ENCODE measurements at regions not wholly inside any gene's neighbourhood (a gene's known extent, or its start where the extent isn't known, plus 50 kb on each side); places are given as distances from the start of the nearest gene placed in this dataset.
"Not testable (repeated sequence)": the region's sequence is repeated elsewhere in the genome, so short reads cannot be mapped to it uniquely, and the experiment has no call there.

- not testable (repeated sequence) for H2BK120ac ChIP-seq (ENCODE audit: insufficient read depth, low read length, poor library complexity); H2BK12ac ChIP-seq (ENCODE audit: low read length); H3K4me1 ChIP-seq (ENCODE audit: control insufficient read depth in 1 of 2, insufficient read depth in 2 of 2, low read length in 2 of 2); H3K9ac ChIP-seq (ENCODE audit: low read length); H3K14ac ChIP-seq (ENCODE audit: low read length); H2AK5ac ChIP-seq (ENCODE audit: low read length); H3K27me3 ChIP-seq (ENCODE audit: insufficient read depth, low read length); H2BK5ac ChIP-seq (ENCODE audit: low read depth, low read length, poor library complexity); H3K79me2 ChIP-seq (ENCODE audit: control insufficient read depth, insufficient read depth, low read length, poor library complexity); H4K8ac ChIP-seq (ENCODE audit: low read depth, low read length); H3K4ac ChIP-seq (ENCODE audit: low read depth, low read length); H4K12ac ChIP-seq (ENCODE audit: low read depth, low read length); H3K36me3 ChIP-seq (ENCODE audit: control insufficient read depth in 1 of 2, insufficient read depth in 2 of 2, low read length in 2 of 2); H4K91ac ChIP-seq (ENCODE audit: low read depth, low read length); H3K4me3 ChIP-seq (ENCODE audit: low read depth, low read length); H3K9me3 ChIP-seq (ENCODE audit: insufficient read depth, low read depth, low read length); H2AFZ ChIP-seq (ENCODE audit: insufficient read depth, low read length, poor library complexity); H3K27ac ChIP-seq (ENCODE audit: low read depth, low read length); H3K79me1 ChIP-seq (ENCODE audit: low read length); H3K23ac ChIP-seq (ENCODE audit: low read length); H3K18ac ChIP-seq (ENCODE audit: low read length); H3K4me2 ChIP-seq (ENCODE audit: low read length)
- DNase-seq = peak; percentile 7 to 40
- no CpG with 5 or more reads among the region's 42 CpGs for WGBS (ENCODE audit: extremely low coverage, insufficient coverage, insufficient read length)
Measured at GRCh38 chr17:68169165-68169821, 78.5 kb upstream of the AMZ2 start.

GRCh38 chr17:68169840-68170239 lies 78.0 kb upstream of the AMZ2 start:
- H3K9me3 ChIP-seq (ENCODE audit: insufficient read depth, low read depth, low read length) = no peaks in the 10 kb centered on the region
- H2AFZ ChIP-seq (ENCODE audit: insufficient read depth, low read length, poor library complexity) = no peak overlapping the region
- no peaks in the 10 kb centered on the region for H3K4me1 ChIP-seq (ENCODE audit: control insufficient read depth in 1 of 2, insufficient read depth in 2 of 2, low read length in 2 of 2)
- H3K27me3 ChIP-seq (ENCODE audit: insufficient read depth, low read length) = no peaks in the 10 kb centered on the region
- no peak overlapping the region for H3K14ac ChIP-seq (ENCODE audit: low read length)
- H3K18ac ChIP-seq (ENCODE audit: low read length) = no peak overlapping the region
- no peak overlapping the region for H4K8ac ChIP-seq (ENCODE audit: low read depth, low read length)
- H2BK5ac ChIP-seq (ENCODE audit: low read depth, low read length, poor library complexity) = no peak overlapping the region
- no peak overlapping the region for H4K91ac ChIP-seq (ENCODE audit: low read depth, low read length)
- no peaks in the 10 kb centered on the region for H3K36me3 ChIP-seq (ENCODE audit: control insufficient read depth in 1 of 2, insufficient read depth in 2 of 2, low read length in 2 of 2)
- no peak overlapping the region for H4K12ac ChIP-seq (ENCODE audit: low read depth, low read length)
- WGBS (ENCODE audit: extremely low coverage, insufficient coverage, insufficient read length) = no CpG with 5 or more reads among the region's 10 CpGs
- no peak overlapping the region for H2AK5ac ChIP-seq (ENCODE audit: low read length)
- peak; percentile 51 to 87 for DNase-seq
- H2BK120ac ChIP-seq (ENCODE audit: insufficient read depth, low read length, poor library complexity) = no peak overlapping the region
- H3K23ac ChIP-seq (ENCODE audit: low read length) = no peak overlapping the region
- H3K4me2 ChIP-seq (ENCODE audit: low read length) = no peak overlapping the region
- H3K4ac ChIP-seq (ENCODE audit: low read depth, low read length) = no peak overlapping the region
- H2BK12ac ChIP-seq (ENCODE audit: low read length) = no peak overlapping the region
- no peaks in the 10 kb centered on the region for H3K79me2 ChIP-seq (ENCODE audit: control insufficient read depth, insufficient read depth, low read length, poor library complexity)
- no peak overlapping the region for H3K27ac ChIP-seq (ENCODE audit: low read depth, low read length)
- no peaks in the 10 kb centered on the region for H3K79me1 ChIP-seq (ENCODE audit: low read length)
- H3K4me3 ChIP-seq (ENCODE audit: low read depth, low read length) = no peak overlapping the region
- no peak overlapping the region for H3K9ac ChIP-seq (ENCODE audit: low read length)

- no peak overlapping the region for H3K27ac ChIP-seq (ENCODE audit: low read depth, low read length)
- H2BK120ac ChIP-seq (ENCODE audit: insufficient read depth, low read length, poor library complexity) = no peak overlapping the region
- no peak overlapping the region for H3K4me2 ChIP-seq (ENCODE audit: low read length)
- no peaks in the 10 kb centered on the region for H3K36me3 ChIP-seq (ENCODE audit: control insufficient read depth in 1 of 2, insufficient read depth in 2 of 2, low read length in 2 of 2)
- peak in 1 of 2 donors; percentile 2 for DNase-seq
- no peaks in the 10 kb centered on the region for H3K9me3 ChIP-seq (ENCODE audit: insufficient read depth, low read depth, low read length)
- H4K91ac ChIP-seq (ENCODE audit: low read depth, low read length) = no peak overlapping the region
- no peak overlapping the region for H3K4me3 ChIP-seq (ENCODE audit: low read depth, low read length)
- H2BK12ac ChIP-seq (ENCODE audit: low read length) = no peak overlapping the region
- no peak overlapping the region for H2AK5ac ChIP-seq (ENCODE audit: low read length)
- no peak overlapping the region for H2BK5ac ChIP-seq (ENCODE audit: low read depth, low read length, poor library complexity)
- no peak overlapping the region for H3K23ac ChIP-seq (ENCODE audit: low read length)
- H3K79me2 ChIP-seq (ENCODE audit: control insufficient read depth, insufficient read depth, low read length, poor library complexity) = no peaks in the 10 kb centered on the region
- H3K9ac ChIP-seq (ENCODE audit: low read length) = no peak overlapping the region
- no peaks in the 10 kb centered on the region for H3K4me1 ChIP-seq (ENCODE audit: control insufficient read depth in 1 of 2, insufficient read depth in 2 of 2, low read length in 2 of 2)
- no peaks in the 10 kb centered on the region for H3K79me1 ChIP-seq (ENCODE audit: low read length)
- H2AFZ ChIP-seq (ENCODE audit: insufficient read depth, low read length, poor library complexity) = no peak overlapping the region
- H3K27me3 ChIP-seq (ENCODE audit: insufficient read depth, low read length) = no peaks in the 10 kb centered on the region
- H4K8ac ChIP-seq (ENCODE audit: low read depth, low read length) = no peak overlapping the region
- no peak overlapping the region for H3K4ac ChIP-seq (ENCODE audit: low read depth, low read length)
- no CpG with 5 or more reads among the region's 3 CpGs for WGBS (ENCODE audit: extremely low coverage, insufficient coverage, insufficient read length)
- no peak overlapping the region for H4K12ac ChIP-seq (ENCODE audit: low read depth, low read length)
- no peak overlapping the region for H3K14ac ChIP-seq (ENCODE audit: low read length)
- no peak overlapping the region for H3K18ac ChIP-seq (ENCODE audit: low read length)
Measured at GRCh38 chr17:68170246-68170645, 77.6 kb upstream of the AMZ2 start.

- no peak overlapping the region for H2BK120ac ChIP-seq (ENCODE audit: insufficient read depth, low read length, poor library complexity)
Measured at GRCh38 chr17:68172461-68172954, 75.3 kb upstream of the AMZ2 start.

More at GRCh38 chr17:68172461-68172954, 75.3 kb upstream of the AMZ2 start:
- Histone ChIP-seq H3K4ac (ENCODE audit: low read depth, low read length) (no peak overlapping the region), H3K9ac (ENCODE audit: low read length) (no peak overlapping the region), H4K12ac (ENCODE audit: low read depth, low read length) (no peak overlapping the region), H3K27me3 (ENCODE audit: insufficient read depth, low read length) (no peaks in the 10 kb centered on the region), H3K23ac (ENCODE audit: low read length) (no peak overlapping the region), H2BK12ac (ENCODE audit: low read length) (no peak overlapping the region), H2AK5ac (ENCODE audit: low read length) (no peak overlapping the region), H3K4me1 (ENCODE audit: control insufficient read depth in 1 of 2, insufficient read depth in 2 of 2, low read length in 2 of 2) (peaks cover 0 to 3% of the 10 kb centered on the region in 2 experiments), H3K14ac (ENCODE audit: low read length) (no peak overlapping the region), H3K79me1 (ENCODE audit: low read length) (no peaks in the 10 kb centered on the region), H2AFZ (ENCODE audit: insufficient read depth, low read length, poor library complexity) (no peak overlapping the region), H4K8ac (ENCODE audit: low read depth, low read length) (no peak overlapping the region), H4K91ac (ENCODE audit: low read depth, low read length) (no peak overlapping the region), H3K4me3 (ENCODE audit: low read depth, low read length) (no peak overlapping the region), H3K27ac (ENCODE audit: low read depth, low read length) (no peak overlapping the region), H2BK5ac (ENCODE audit: low read depth, low read length, poor library complexity) (no peak overlapping the region), H3K36me3 (ENCODE audit: control insufficient read depth in 1 of 2, insufficient read depth in 2 of 2, low read length in 2 of 2) (no peaks in the 10 kb centered on the region), H3K9me3 (ENCODE audit: insufficient read depth, low read depth, low read length) (no peaks in the 10 kb centered on the region), H3K4me2 (ENCODE audit: low read length) (no peak overlapping the region), H3K79me2 (ENCODE audit: control insufficient read depth, insufficient read depth, low read length, poor library complexity) (no peaks in the 10 kb centered on the region), H3K18ac (ENCODE audit: low read length) (no peak overlapping the region)
- no CpG with 5 or more reads among the region's 13 CpGs for WGBS (ENCODE audit: extremely low coverage, insufficient coverage, insufficient read length)
- peak; percentile 40 to 81 for DNase-seq
